GM12873 (cell line): ENCODE measurements at regions not wholly inside any gene's neighbourhood (a gene's known extent, or its start where the extent isn't known, plus 50 kb on each side); places are given as distances from the start of the nearest gene placed in this dataset.

ENCODE experiments used
- CTCF ChIP-seq: IDR thresholded peaks from 2 replicates; pipeline ENCODE4 v1.5.1; 2012; ENCODE audit warnings: low read depth, mild to moderate bottlenecking, moderate library complexity, low read length, control low read depth; ENCODE audit not compliant: insufficient read depth; ENCODE audit errors: missing control alignments

GRCh38 chr18:10052871-10053270, 139.1 kb downstream of the VAPA start:
- no peak for TF ChIP-seq CTCF

GRCh38 chr18:10053861-10054260, 140.0 kb downstream of the VAPA start:
- TF ChIP-seq CTCF: no peak

- no peak for TF ChIP-seq CTCF
Measured at GRCh38 chr18:10054366-10054765, 140.6 kb downstream of the VAPA start.

- no peak for TF ChIP-seq CTCF
Measured at GRCh38 chr18:10055125-10055750, 141.4 kb downstream of the VAPA start.

- no peak for TF ChIP-seq CTCF
Measured at GRCh38 chr18:10056506-10056905, 142.7 kb downstream of the VAPA start.

GRCh38 chr18:10057401-10057893, 143.6 kb downstream of the VAPA start:
- TF ChIP-seq CTCF: no peak

- TF ChIP-seq CTCF: no peak
Measured at GRCh38 chr18:10057894-10058791, 144.3 kb downstream of the VAPA start.
